ENCODE measurements at regions not wholly inside any gene's neighbourhood (a gene's known extent, or its start where the extent isn't known, plus 50 kb on each side); places are given as distances from the start of the nearest gene placed in this dataset.
A peak's percentile ranks its signal among the peaks of the same experiment; 100 is the strongest.
"Not testable (repeated sequence)": the region's sequence is repeated elsewhere in the genome, so short reads cannot be mapped to it uniquely, and the experiment has no call there.

DNA sequence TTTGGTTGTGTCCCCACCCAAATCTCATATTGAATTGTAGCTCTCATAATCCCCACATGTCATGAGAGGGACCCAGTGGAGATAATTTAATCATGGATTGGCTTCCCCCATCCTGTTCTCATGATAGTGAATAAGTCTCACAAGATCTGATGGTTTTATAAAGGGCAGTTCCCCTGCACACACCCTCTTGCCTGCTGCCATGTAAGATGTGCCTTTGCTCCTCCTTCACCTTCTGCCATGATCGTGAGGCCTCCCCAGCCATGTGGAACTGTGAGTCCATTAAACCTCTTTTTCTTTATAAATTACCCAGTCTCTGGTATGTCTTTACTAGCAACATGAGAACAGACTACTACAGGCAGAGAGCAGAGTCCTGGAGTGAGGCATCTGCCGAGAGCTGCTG, 90.2 kb upstream of the SLC45A1 start:
- not testable (repeated sequence) for DNase-seq

DNA sequence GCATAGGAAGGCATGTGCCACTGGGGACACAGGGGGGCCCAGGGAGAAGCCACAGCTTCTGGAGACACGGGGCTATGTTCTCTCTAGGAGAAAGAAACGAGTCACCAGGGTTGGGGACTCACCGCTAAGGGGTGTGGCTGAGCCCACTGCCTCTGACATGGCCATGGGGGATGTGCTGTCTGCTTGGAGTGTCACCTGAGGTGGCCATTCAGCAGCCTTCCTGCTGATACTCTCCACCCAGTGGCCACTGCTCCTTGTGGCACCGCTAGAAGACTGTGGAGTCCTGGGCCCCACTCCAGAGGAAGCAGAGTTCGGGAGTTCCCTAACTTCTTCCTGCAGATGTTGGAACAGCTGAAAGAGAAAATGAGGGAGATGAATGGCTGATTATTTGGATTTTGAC, 91.2 kb upstream of the SLC45A1 start:
- DNase-seq: no peak

DNA sequence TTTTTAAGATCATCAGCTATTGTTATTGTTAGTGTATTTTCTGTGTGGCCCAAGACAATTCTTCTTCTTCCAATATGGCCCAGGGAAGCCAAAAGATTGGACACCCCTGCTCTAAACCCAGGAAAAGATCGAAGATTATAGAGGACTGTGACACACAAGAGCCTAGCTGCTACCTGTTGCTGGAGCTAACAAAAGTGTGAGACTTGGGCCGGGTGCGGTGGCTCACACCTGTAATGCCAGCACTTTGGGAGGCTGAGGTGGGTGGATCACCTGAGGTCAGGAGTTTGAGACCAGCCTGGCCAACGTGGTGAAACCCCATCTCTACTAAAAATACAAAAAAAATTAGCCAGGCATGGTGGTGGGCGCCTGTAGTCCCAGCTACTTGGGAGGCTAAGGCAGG, 91.9 kb upstream of the SLC45A1 start:
- DNase-seq: not testable (repeated sequence)

DNA sequence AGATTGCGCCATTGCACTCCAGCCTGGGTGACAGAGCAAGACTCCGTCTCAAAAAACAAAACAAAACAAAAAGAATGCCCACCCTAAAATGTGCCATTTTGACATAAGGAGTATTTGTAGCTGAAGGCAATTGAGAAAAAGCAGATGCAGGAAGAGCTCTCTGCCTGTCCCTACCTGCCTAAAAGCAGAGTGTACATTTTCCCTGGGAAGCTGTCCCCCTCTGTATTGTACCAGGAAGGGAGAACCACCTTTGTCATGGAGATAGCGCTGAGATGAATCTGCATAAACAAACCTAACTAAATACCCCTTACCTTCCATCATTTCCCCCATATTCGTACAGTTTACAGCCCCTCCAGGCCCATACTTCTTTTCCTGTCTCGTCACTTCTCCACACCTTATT, 94.4 kb upstream of the SLC45A1 start:
- no peak for DNase-seq

DNA sequence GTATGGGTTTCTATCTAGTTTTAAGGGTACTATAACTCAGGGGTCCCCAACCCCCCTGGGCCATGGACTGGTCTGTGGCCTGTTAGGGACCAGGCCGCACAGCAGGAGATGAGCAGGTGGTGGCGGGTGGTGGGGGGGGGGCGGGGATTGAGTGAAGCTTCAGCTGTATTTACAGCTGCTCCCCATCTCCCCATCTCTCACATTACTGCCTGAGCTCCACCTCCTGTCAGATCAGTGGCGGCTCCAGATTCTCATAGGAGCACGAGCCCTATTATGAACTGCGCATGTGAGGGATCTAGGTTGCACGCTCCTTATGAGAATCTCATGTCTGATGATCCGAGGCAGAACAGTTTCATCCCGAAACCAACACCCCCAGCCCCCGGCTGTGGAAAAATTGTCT, 95.1 kb upstream of the SLC45A1 start:
- DNase-seq: no peak

DNA sequence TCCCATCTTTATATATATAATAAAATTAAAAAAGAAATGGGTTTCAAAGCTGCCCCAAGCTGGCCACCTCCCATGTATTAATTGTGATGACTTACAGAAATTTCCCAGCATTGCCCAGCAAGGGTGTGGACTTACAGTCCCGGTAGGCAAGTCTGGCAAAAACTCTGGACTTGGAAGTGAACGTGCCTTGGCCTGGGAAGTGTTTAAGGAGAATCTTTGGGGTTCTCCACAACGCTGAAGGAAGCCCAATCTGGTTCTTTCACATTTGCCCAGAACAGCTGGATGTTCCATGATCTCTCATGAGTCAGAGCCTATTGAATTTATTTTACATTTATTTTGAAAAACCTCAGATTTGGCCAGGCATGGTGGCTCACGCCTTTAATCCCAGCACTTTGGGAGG, 98.4 kb upstream of the SLC45A1 start:
- DNase-seq: no peak

DNA sequence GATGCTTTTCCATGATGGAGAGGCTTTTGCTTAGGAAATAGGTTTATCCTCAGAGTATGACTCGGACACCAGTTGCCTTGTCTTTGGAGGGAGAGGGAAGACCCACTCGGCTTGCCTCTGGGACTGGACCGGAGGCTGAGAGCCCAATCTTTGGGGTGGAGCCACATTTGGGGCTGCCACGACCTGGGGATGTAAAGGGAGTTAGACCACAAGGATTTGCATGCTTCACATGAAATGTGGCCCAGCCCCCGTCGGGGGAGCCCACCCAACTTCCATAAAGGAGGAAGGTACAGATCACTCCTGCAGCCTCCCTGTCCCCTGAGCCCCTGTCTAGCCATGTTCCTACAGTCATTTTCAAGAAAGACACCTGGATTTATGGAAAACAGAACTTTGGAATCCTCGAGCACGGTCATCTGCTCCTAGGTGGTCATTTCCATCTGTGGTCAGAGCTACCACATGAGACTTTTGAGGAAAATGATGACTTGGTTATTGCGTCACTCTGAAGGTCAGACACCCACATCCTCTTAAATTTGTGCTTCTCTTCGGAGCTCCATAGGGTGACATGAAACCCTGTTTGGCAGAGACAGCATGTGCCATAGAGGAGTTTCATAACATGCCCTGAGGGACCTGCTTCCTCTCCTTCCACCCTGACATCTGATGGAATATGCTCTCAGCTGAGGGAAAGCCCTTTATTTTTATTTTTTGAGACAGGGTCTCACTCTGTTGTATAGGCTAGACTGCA, 99.4 kb upstream of the SLC45A1 start:
- peak; percentile 76 for DNase-seq

DNA sequence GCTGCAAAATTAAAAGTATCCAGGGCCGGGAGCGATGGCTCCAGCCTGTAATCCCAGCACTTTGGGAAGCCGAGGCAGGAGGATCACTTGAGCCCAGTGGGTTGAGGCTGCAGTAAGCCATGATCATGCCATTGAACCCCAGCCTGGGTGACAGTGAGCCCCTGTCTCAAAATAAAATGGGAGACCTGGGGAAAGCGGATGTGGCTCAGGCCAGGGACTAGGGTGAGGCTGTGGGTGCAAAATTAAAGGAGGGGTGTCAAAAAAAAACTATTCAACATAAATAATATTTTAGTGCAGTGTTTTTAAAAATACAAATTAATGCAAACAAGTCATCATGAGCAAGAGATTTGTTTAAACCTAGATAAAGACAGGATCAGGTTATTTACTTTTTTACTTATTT, 100.1 kb upstream of the SLC45A1 start:
- no peak for DNase-seq

DNA sequence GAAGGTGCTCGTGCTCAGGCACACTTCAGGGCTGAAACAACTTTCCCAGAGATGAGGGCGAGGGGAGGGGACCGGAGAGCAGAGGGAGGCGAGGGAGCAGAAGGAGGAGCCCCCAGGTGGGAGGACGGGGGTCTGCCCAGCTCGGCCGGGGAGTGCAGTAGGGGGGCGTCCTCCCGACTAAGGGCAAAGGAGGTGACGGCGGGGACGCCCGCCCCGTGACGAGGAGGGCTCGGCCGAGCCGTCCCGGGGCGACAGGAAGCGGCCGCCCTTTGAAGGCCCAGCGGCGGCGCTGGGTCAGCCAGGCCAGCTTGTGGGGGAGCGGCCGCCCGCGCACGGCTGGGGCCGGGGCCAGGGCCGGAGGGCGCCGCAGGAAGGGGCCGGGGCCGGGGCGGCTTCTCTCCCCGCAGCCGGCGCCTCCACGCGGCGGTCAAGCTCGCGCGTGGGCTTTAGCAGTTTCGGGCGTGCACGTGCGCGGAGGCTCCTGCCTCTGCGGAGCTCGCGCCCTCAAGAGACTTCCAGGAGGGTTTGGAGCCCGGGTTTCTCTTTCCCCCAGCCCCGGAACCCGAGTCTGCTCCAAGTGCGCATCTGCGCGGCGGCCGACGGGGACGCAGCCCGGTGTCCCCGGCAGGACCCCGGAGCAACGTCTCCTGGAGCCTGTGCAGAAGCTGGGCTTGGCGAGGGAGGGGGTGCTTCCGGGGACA, 100.8 kb upstream of the SLC45A1 start:
- DNase-seq: no peak

DNA sequence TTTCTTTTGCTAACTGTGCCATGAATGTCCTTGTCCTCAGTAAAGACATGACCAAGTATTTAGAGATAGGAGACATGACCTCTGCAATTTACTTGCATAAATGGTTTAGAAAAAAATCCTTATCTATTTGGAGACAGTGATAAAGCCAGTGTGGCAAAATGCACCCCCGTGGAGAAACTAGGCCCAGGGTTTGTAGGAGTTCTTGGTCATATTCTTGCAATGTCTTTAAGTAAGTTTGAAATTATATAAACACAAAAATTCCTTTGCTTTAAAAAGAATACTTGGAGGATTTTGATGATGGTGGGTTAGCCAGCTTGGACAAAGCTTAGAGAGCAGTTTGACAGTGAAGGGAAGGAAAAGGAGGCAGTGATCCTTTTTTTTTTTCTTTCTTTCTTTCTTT, 101.9 kb upstream of the SLC45A1 start:
- no peak for DNase-seq

DNA sequence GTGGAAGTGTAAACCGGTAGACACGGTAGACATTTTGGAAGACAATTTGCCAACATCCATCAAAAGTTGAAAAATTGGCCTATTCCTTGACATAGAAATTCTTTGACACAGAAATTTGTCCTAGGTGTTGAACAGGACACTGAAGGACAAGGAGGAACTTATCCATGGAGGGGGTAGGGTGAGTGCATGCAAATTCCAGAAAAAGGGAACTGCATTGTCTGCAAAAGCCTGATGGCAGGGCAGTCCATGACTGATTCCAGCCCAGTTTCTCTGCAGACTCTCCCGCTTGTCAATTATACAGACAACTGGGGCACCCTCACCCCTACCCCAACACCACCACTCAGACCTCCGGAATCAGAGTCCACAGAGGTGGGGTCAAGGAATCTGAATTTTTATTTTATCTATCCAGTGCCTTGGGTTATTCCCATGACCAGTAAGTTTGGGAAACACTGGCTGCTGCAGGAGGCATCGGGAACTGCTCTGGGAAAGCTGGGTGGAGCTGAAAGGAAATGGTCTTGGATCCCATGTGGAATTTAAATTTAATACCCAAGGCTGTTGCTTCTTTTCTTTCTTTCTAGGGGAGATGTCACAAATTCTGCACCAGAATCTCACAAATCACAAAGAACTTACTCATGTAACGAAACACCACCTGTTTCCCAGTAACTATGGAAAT, 103.3 kb upstream of the SLC45A1 start:
- peak; percentile 48 for DNase-seq

DNA sequence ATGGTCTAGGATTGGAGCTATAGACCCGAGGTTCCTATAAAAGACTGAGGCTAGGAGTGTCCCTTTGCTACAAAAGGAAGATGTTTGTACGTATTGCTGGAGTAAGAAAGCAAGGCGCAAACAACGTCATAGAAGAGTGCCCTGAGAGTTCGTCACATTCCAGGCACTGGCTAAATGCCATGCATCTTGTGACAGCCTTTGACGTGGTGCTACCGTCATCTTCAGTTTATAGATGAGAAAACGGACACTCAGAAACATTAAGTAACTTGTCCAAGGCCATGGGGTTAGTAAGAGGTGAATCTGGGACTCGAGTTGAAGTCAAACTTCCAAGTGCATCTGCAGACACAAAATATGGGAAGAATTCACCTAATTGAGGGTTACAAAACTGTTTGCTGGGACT, 104.2 kb upstream of the SLC45A1 start:
- DNase-seq: no peak

DNA sequence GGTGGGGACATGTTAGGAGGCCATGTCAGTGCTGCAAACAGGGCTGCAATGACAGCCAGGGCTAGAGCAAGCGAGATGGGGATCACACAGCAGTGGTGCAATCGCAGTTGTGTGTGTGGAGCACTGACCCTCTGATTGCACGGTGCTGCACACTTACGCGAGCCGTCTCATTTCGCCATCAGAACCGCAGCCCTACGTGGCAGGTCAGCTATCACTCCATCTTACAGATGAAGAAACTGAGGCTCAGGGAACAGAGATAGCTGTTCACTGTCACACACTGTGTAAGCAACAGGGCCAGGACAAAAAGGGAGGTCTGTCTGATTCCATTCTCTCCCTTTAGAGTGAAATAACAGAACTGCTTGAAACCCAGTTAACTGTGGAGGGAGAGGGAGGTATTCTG, 104.8 kb upstream of the SLC45A1 start:
- no peak for DNase-seq

DNA sequence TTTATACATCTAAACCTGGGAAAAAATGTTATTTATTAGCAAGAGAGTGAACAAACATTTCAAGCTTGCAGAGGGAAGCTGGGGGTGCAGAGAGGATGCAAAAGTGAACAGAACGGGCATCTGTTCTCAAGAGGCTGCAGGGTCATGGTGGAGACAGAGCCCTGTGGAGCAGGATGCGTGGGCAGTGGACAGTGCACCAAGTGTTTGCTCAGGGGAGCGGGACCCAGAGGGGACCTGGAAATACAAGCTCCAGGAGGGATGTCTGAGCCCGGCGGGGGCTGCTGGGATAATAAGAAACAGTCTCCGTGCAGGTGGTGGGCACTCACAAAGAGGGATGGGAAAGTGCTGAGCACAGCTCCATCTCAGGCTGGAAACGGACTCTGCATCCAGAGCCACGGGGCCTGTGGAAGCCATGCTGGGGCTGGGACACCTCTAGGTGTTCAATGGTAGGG, 105.3 kb upstream of the SLC45A1 start:
- DNase-seq: no peak

DNA sequence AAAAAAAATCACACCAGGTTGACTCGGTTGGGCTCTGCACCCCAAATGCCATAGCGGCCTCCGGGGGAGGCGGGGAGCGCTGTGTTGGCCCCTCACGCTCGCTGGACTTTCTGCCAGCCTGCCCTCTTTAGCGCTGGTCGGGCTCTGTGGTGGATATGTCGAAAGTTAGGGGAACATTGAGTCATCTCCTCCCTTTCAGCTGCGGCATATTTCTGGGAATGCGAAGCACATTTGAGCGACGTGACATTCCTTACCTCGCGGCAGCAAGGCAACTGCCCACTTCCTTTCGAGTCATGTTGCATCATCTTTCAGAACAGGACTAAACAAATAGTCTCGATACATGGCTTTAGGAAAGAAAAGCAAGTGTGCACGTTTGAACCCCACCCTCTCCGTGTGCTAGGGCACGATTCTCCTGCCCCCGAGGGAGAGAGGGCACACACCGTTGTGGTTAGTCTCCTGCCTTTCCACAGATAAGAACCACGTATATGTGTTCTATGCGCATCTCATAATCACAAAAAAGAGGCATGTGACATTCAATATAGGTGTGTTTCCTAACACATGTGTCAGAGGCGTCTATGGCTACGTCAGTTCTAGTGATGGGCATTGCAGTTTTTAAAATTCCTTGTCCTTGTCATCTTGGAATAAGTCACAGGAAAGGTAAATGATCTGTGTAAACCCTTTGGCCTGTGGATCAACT, 105.9 kb upstream of the SLC45A1 start:
- DNase-seq: peak; percentile 100

DNA sequence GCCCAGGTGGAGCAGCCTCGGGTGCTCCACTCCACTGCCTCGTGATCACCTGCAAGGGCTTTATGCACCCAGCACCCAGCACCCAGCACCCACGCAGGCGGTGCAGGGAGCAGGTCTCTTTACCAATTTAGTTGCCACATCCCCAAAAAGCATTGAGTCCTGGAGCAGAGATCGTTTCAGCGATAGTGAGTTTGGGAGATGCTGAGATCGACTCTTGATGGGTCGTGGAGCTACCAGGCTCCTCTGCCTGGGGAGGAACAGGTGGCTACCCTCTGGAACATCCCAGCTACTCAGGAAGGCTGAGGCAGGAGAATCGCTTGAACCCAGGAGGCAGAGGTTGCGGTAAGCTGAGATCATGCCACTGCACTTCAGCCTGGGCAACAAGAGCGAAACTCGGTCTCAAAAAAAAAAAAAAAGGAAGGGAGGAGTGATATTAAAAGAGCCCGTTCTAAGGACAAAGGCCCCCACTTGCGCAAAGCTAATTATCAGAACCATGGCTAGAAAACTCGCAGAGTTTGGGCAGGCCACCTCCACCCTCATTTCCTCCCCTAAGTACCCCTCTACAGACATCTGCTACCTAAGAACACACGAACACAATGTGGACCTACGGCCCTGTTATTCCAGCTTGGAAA, 106.5 kb upstream of the SLC45A1 start:
- no peak for DNase-seq

DNA sequence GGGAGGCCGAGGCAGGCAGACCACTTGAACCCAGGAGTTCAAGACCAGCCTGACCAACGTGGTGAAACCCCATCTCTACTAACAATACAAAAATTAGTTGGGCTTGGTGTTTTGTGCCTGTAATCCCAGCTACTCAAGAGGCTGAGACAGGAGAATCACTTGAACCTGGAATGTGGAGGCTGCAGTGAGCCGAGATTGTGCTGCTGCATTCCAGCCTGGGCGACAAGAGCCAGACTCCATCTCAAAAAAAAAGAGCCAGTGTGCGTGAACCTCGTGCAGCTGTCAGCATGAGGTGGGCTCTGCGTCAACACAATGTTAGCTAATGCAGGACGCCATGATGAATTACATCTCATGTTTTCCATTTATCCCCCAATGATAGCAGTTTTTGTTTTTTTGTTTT, 110.7 kb upstream of the SLC45A1 start:
- DNase-seq: no peak

DNA sequence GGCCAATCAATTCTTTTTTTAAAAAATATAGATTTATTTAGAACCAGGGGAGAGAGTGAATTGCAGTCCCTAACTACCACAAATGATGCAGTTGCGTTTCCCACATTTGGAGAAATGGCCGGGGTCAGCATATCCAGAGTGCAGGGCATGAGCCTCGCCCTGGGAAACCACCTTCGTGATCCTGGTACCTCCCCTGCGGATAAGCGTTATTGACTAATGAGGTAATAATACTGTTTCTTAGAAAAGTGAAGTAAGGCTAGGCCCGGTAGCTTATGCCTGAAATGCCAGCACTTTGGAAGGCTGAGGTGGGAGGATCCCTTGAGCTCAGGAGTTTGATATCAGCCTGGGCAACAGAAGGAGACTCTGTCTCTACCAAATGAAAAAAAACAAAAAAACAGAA, 111.5 kb upstream of the SLC45A1 start:
- no peak for DNase-seq

DNA sequence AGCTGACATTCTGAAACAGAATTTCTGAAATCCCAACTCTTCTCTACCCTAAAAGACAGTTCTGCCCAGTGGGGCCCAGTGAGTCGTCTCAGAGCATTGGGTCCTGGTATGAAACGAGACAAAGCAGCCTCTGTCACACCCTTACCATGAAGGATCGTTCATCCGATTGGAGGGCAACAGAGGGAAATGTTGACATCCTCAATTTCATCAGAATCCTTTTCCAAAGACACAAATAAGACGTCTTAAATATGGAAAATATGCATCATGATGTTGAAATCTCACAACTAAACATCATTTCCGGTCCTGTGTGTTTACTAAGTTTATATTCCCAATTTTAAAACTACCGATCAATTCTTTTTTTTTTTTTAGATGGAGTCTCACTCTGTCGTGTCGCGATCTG, 112.1 kb upstream of the SLC45A1 start:
- DNase-seq: no peak

DNA sequence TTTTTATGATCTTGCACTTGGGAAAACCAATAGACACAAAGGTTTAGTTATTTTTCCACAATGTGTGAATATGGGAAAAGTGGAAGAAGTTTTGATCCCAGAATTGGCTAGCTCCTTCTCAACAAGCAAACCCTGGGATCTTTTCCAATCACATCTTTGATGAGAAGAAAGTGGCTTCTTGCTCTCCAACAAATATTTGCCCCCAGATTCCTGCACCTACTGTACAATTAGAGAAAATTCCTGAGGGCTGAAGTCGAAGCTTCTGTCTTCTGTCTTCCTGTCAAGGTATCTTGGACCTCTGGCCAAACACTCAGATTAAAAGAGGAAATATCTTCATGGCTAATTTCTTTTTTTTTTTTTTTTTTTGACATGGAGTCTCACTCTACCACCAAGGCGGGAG, 113.1 kb upstream of the SLC45A1 start:
- no peak for DNase-seq

DNA sequence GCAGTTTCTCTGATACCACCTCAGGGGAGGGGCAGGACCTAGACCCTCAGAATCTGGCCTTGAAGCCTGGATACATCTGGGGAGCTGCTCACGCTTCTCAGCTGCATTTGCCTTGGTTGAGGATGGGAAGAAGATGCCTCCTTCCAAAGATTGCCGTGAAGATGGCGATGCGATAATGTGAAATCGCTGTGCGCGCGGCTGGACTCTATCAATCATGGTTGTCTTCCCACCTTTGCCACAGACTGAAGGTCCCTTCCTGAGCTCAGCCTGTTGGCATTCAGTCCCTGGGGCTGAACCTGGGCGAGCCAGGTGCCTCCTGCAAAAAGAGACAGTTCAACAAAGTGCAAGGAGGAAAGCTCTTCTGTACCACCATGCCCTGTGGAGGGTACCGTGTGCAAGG, 114.4 kb upstream of the SLC45A1 start:
- DNase-seq: no peak

DNA sequence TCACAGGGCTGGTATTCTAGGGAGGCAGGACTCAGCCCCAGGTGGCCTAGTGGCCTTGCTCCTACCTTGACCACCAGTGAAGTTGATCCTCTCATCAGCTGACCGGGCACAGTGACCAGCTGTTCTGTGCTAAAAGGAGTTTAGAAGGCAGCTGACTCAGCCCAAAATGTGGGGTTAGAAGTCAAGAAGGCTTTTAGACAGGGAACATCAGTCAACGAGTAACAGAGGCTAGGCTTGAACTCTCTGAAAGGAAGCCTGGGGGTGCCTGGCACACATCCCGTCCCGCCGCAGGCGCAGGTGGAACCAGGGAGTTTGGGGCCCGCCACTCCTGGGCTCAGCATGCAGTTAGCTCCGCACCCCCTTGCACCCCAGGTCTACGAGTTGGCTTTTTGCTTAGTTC, 114.9 kb upstream of the SLC45A1 start:
- DNase-seq: peak; percentile 70

Measured in HCEC 1CT (cell line).